ENCODE measurements at regions not wholly inside any gene's neighbourhood (a gene's known extent, or its start where the extent isn't known, plus 50 kb on each side); places are given as distances from the start of the nearest gene placed in this dataset.

GRCh38 chr4:17124767-17125166, 226.3 kb upstream of the LDB2 start:
- Histone ChIP-seq H3K4me3 (no peak overlapping the region), H3K4me2 (no peak overlapping the region), H3F3A (ENCODE audit: low read depth) (peaks cover 9% of the 10 kb centered on the region), H3K9me3 (ENCODE audit: low read depth) (no peaks in the 10 kb centered on the region), H3K27me3 (no peaks in the 10 kb centered on the region), H3K4me1 (peaks cover 12% of the 10 kb centered on the region), H3K36me3 (no peaks in the 10 kb centered on the region), H3K79me2 (ENCODE audit: low read depth) (no peaks in the 10 kb centered on the region), H4K20me1 (ENCODE audit: low read depth) (no peaks in the 10 kb centered on the region), H2AFZ (replicated peaks) (no peak overlapping the region), H3K9ac (no peak overlapping the region), H3K27ac (no peak overlapping the region)
- DNase-seq (ENCODE audit: low spot score): no peak
- no peaks in the 10 kb centered on the region for H3K4me1 Mint-ChIP-seq
- peaks cover 4% of the 10 kb centered on the region for H3K9me3 Mint-ChIP-seq
- TF ChIP-seq CTCF (IDR thresholded peaks at IDR 0.05): peak; percentile 48
- TF ChIP-seq EZH2phosphoT487 (IDR thresholded peaks at IDR 0.05): no peak
- no peak for TF ChIP-seq EZH2 (IDR thresholded peaks at IDR 0.05)
- no peaks in the 10 kb centered on the region for H3K27me3 Mint-ChIP-seq (ENCODE audit: insufficient read depth, low read depth)
- H3K4me3 Mint-ChIP-seq: no peak overlapping the region
- no peaks in the 10 kb centered on the region for H3K36me3 Mint-ChIP-seq
- H3K27ac Mint-ChIP-seq: no peak overlapping the region

- H3K27ac ChIP-seq: no peak overlapping the region
- Mint-ChIP-seq H3K27me3 (ENCODE audit: insufficient read depth, low read depth) (no peaks in the 10 kb centered on the region), H3K9me3 (peaks cover 7% of the 10 kb centered on the region), H3K4me3 (no peak overlapping the region), H3K4me1 (no peaks in the 10 kb centered on the region), H3K36me3 (no peaks in the 10 kb centered on the region), H3K27ac (no peak overlapping the region)
- H3K9ac ChIP-seq: no peak overlapping the region
- H4K20me1 ChIP-seq (ENCODE audit: low read depth): no peaks in the 10 kb centered on the region
- TF ChIP-seq CTCF (IDR thresholded peaks at IDR 0.05) (no peak), EZH2 (IDR thresholded peaks at IDR 0.05) (no peak), EZH2phosphoT487 (IDR thresholded peaks at IDR 0.05) (no peak)
- DNase-seq (ENCODE audit: low spot score): no peak
- H3K36me3 ChIP-seq: no peaks in the 10 kb centered on the region
- no peaks in the 10 kb centered on the region for H3K9me3 ChIP-seq (ENCODE audit: low read depth)
- H2AFZ ChIP-seq (replicated peaks): no peak overlapping the region
- no peaks in the 10 kb centered on the region for H3K79me2 ChIP-seq (ENCODE audit: low read depth)
- H3K4me3 ChIP-seq: no peak overlapping the region
- no peak overlapping the region for H3K4me2 ChIP-seq
- H3K27me3 ChIP-seq: no peaks in the 10 kb centered on the region
- H3K4me1 ChIP-seq: no peaks in the 10 kb centered on the region
- no peaks in the 10 kb centered on the region for H3F3A ChIP-seq (ENCODE audit: low read depth)
These were observed 222.3 kb upstream of the LDB2 start for GRCh38 chr4:17120761-17121160.

- H3K27me3 ChIP-seq: no peaks in the 10 kb centered on the region
- no peaks in the 10 kb centered on the region for H3K36me3 ChIP-seq
- no peaks in the 10 kb centered on the region for H3K9me3 ChIP-seq (ENCODE audit: low read depth)
- H3K27me3 Mint-ChIP-seq (ENCODE audit: insufficient read depth, low read depth): no peaks in the 10 kb centered on the region
- H3K4me3 Mint-ChIP-seq: no peak overlapping the region
- H3K4me3 ChIP-seq: no peak overlapping the region
- peaks cover 7% of the 10 kb centered on the region for H3K9me3 Mint-ChIP-seq
- no peaks in the 10 kb centered on the region for H3K36me3 Mint-ChIP-seq
- no peaks in the 10 kb centered on the region for H3F3A ChIP-seq (ENCODE audit: low read depth)
- TF ChIP-seq CTCF (IDR thresholded peaks at IDR 0.05) (no peak), EZH2phosphoT487 (IDR thresholded peaks at IDR 0.05) (no peak), EZH2 (IDR thresholded peaks at IDR 0.05) (no peak)
- no peaks in the 10 kb centered on the region for H3K4me1 ChIP-seq
- no peaks in the 10 kb centered on the region for H3K79me2 ChIP-seq (ENCODE audit: low read depth)
- no peak overlapping the region for H3K27ac ChIP-seq
- no peak overlapping the region for H2AFZ ChIP-seq (replicated peaks)
- H3K27ac Mint-ChIP-seq: no peak overlapping the region
- no peaks in the 10 kb centered on the region for H3K4me1 Mint-ChIP-seq
- H3K4me2 ChIP-seq: no peak overlapping the region
- DNase-seq (ENCODE audit: low spot score): no peak
- H3K9ac ChIP-seq: no peak overlapping the region
- H4K20me1 ChIP-seq (ENCODE audit: low read depth): no peaks in the 10 kb centered on the region
These were observed 219.3 kb upstream of the LDB2 start for GRCh38 chr4:17117746-17118145.

GRCh38 chr4:17115583-17115982, 217.1 kb upstream of the LDB2 start:
- no peaks in the 10 kb centered on the region for H3K4me1 ChIP-seq
- H3K4me3 ChIP-seq: no peak overlapping the region
- no peaks in the 10 kb centered on the region for H3K36me3 ChIP-seq
- H3K27ac ChIP-seq: no peak overlapping the region
- no peaks in the 10 kb centered on the region for H3F3A ChIP-seq (ENCODE audit: low read depth)
- DNase-seq (ENCODE audit: low spot score): no peak
- H3K9me3 Mint-ChIP-seq: peaks cover 7% of the 10 kb centered on the region
- no peaks in the 10 kb centered on the region for H3K79me2 ChIP-seq (ENCODE audit: low read depth)
- no peak overlapping the region for H3K4me3 Mint-ChIP-seq
- H2AFZ ChIP-seq (replicated peaks): no peak overlapping the region
- no peak overlapping the region for H3K9ac ChIP-seq
- H3K27me3 ChIP-seq: no peaks in the 10 kb centered on the region
- TF ChIP-seq EZH2phosphoT487 (IDR thresholded peaks at IDR 0.05): no peak
- TF ChIP-seq EZH2 (IDR thresholded peaks at IDR 0.05): no peak
- TF ChIP-seq CTCF (IDR thresholded peaks at IDR 0.05): no peak
- no peaks in the 10 kb centered on the region for H3K9me3 ChIP-seq (ENCODE audit: low read depth)
- no peaks in the 10 kb centered on the region for H3K27me3 Mint-ChIP-seq (ENCODE audit: insufficient read depth, low read depth)
- no peak overlapping the region for H3K27ac Mint-ChIP-seq
- no peaks in the 10 kb centered on the region for H4K20me1 ChIP-seq (ENCODE audit: low read depth)
- no peaks in the 10 kb centered on the region for H3K36me3 Mint-ChIP-seq
- H3K4me1 Mint-ChIP-seq: peaks cover 7% of the 10 kb centered on the region
- H3K4me2 ChIP-seq: no peak overlapping the region

All from neural progenitor cell (in vitro differentiated cells).